NCI-H226 (cell line): ENCODE measurements at regions not wholly inside any gene's neighbourhood (a gene's known extent, or its start where the extent isn't known, plus 50 kb on each side); places are given as distances from the start of the nearest gene placed in this dataset.

Experiments used
- DNase-seq: peaks from one replicate; pipeline ENCODE4 v3.0.0-alpha.2; 2015

DNA sequence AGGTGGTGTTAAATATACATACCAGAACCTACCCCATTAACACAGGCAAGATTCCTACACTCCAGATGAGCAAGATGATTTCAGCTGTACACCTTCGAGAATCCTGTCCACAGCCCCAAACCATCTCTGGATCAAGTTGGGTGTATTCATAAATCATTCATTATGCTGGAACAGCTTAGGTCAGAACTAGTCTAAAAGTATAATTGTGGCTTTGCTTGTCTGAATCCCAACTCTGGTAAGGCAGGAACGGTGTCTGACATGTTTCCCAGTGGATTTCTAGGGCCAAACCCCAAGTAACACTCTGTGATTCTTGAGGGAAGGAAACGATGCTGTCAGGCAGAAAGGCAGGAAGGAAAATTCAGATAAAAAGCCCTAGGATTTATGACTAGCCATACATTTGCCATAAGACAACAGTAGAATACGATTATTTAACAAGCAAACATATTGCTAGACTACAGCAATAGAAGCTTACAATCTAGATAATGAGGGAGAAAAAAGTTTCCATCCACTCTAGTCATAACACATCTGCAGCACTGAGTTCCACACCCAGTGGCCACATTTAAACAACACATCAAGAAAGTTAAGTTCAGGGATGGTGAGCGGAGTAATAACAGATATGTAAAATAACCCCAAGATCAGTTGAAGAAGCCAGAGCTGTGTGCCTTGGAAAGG lies 444.8 kb downstream of the RND3 start:
- DNase-seq: no peak

DNA sequence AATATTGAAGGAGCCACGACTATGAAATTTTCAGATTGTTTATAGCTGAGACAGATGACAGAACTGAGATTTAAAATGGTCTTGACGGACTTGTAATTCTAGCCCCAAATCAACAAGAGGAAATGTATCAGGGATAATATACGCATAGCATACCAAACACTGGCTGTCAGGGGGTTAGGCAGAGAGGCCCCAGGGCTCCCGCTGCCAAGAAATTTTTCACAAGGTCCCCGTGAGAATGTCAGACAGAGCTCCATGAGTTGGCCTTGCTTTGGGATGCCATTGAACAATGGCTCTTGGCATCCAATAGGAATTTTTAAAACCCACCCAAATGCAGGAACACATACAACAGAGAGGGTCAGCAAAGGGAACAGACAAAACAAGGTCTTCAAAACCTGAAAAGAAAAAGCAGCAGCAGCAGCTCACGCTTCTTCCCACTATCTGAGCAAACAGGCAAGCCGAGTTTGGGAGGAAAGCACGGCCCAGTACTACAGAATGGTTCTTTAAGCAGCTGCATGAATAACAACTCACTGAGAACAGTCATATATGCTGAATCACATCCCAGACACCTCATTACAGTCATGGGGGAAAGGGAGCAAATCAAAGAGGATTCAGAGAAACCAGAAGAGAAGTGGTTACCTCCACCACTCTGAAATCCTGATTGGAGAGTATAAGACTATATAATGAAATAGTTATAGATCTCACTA lies 445.6 kb downstream of the RND3 start:
- DNase-seq: no peak

DNA sequence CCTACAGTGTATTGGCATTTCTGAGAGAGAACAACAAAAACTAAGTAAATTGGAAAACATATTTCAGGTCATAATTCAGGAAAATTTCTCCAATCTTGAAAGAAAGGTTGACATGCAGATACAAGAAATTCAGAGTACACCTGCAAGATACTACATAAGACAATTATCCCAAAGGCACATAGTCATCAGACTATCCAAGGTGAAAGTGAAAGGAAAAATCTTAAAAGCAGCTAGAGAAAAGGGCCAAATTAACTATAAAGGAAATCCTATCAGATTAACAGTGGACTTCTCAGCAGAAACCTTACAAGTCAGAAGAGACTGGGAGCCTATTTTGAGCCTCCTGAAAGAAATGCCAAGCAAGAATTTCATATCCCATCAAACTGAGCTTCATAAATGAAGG lies 449.0 kb upstream of the MMADHC start:
- no peak for DNase-seq

DNA sequence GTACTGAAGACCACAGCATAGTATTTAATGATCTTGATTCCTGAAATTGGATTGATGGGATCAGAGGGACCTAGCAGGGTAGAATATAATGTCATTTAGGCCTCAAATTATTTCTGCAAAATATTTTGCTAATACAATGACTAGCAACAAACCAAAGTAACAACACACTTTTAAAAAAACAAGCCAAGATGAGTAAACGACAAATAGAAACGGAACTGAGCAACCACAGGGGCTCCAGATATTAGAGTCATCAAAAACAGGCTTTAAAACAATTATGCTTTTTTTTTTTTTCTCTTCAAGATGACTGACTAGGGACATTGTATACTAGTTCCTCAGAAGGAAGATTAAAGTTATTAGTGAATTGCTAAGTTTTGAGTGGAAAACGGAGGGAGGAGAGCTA lies 447.1 kb upstream of the MMADHC start:
- DNase-seq: no peak

DNA sequence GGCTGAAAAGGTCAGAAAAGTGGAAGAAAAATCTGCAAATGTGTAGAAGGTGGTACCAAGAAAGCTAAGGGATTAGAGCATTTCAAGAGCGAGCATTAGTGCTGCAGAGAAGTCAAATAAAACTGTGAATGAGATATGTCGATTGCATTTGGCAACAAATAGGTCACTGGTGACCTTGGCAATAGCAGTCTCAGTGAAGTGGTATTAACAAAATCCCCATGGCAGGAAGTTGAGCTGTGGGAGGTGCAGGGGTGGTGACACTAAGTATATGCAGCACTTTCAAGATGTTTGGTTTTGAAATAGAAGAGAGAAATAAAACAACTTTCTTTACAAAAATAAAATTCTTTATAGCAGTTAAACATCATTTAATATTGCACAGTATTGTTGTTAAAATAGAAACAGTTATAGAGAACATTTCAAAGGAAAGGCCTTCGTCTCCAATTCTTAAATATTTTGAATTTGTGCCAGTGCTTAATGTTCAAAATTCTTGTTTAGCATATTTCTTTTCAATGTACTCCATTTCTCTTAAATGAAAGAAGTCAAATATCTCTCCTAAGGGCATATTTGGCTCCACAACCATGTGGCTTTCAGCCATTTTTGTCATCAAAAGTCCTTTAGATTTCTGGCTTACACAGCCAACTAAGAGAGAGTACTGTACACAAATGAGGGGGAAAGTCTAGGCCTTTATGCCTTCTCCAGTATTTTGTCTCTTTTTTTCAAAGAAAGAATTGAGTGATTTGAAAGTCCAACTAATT lies 443.0 kb upstream of the MMADHC start:
- DNase-seq: no peak

DNA sequence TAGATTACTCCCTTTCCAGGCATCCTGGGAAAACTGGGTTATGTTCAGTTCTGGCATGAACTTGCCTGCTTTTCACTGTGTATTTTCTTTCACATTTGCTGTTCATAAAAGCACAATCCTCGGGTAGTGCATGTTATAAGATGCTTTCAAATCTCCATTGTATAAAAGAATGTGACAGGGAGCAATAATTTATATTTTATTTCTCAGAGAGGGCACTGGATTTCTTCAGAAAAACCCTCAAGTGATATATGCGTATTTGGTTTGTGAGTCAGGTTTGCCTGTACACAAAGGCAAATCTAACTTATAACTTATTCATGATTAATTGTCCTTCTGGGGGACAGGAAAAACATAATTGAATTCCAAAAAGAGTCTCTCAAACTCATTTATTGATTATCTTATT lies 440.7 kb upstream of the MMADHC start:
- no peak for DNase-seq

DNA sequence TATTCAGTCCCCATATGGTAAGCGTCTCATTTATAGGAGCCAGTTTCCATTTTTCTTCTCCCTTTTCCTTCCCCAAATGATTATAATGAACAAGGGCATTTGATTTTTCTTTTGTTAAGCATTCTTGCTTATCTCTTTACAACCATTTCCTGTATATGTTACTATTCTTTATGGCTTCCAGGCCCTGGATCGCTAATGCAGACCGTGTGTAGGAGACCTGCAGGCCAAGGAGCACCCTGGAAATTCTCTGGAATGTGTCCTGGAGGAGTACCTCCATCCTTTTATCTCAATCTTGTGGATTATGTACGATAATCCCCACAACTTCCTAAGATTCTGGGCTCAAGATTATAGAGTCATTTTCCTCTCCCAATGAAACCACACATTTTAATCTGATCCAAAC lies 439.6 kb upstream of the MMADHC start:
- peak; percentile 58 for DNase-seq

DNA sequence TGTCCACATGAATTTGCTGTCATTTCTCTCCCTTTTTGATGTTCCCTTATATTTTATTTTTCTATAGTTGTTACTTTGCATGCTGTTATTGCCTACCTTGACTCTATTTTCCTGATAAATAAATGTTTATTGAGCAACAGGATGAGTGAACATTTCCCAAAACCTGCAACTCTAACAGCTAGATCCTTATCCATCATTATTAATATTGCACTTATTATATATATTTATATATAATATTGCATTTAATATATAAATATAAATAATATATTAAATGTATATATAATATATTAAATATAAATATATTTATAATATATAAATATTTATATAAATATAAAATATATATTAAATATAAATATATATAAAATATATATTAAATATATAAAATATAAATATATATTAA lies 436.1 kb upstream of the MMADHC start:
- no peak for DNase-seq

DNA sequence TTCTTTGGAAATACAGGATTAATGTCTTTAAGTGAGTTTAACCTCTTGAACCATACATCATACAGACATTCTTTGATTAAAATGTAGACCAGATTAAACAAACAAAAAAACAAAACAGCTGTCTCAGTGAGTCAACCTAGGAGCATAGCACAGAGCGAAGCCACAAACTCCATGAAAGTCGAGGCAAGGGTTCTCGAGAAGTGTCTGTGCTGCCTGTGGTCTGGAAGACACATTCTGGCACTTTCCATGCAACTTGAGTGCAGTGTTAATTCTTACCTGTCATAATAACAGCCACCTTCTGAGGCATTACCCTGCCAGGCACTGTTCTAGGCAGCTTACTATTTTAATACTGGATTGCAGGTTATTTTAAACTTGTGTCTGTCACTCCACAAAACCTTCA lies 435.5 kb upstream of the MMADHC start:
- no peak for DNase-seq

DNA sequence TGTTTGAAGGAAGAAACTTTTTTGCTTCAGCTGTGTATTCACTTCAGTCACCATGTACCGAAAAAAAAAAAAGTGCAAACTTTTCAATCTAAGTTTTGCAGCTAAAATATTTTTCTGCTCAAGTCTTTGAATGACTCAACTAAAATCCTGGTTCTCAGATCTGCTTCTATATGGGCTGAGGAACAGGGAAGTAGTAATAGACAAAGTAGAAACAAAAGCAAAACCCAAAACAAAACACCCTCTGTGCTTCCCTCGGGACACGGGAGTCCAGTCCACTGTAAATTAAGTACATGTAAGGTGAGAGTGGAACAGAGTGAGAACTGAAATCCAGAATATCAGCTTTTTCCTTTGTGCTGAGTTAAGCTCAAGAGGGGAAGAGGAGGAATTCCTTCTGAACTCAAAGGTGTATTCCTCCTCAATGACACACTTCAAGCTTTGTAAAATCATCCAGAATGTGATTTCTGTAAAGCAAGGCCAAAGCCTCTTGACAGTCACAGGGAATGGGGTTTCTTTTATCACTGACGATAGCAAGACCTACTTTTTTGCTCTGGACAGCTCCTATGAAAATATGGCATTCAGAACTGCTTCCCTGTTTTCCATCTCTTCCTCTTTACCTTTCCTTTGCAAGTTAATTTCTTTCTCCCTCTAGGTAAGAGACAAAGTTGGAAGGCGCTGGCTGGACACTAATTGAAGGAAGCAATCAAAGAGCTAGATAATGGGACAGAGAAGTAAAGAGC lies 433.5 kb upstream of the MMADHC start:
- no peak for DNase-seq

DNA sequence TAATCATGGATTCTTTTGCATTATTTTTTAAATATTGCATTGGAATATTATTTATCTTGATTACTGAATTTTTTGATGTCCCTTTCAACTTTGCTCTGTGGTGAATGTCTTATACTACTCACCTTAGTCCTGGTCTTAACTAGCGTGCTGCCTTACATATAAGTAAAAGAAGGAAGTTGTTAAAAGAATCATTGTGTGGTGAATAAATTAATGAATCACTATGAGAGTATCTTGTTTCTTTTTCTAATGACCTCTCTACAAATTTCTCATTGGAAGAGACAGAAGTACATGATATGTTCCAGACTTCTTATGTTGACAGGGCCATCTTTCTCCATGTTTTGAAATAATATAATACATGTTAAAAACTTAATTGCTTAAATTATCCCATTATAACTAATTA lies 432.6 kb upstream of the MMADHC start:
- no peak for DNase-seq

DNA sequence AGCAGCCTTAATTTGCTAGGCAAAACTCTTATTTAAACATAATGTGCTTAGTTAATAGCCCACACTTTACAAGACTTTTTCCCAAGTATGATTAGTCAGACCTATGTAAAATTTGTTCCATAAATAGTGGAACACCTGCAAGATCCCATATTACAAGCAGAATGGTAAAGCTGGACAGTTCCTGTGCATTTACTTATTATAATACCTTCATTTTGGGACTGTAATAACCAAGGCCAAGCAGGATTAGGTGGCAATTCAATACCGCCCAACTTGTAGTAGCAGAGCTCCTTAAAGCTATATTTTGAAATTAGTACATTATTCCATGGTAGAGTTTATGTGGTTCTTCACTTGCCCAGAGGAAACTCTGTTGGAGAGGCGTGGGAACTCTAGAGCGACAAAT lies 431.5 kb upstream of the MMADHC start:
- no peak for DNase-seq

DNA sequence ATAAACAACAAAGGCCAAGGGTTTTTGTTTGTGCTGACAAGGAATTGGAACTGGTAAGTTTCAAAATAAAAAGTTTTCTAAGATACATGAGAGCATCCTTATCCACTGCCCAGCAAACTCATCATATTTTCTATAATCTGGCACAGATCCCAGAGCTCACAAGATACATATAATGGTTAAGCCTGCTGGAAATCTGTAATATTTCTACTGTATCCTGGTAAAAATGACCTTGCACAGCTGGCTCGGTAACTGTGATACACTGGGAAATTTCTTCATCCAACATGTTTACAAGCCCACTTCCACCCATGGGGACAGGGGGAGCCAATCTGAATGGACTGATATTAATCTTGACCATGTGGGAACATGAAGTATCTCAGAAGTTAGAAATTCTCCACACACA lies 425.4 kb upstream of the MMADHC start:
- no peak for DNase-seq

DNA sequence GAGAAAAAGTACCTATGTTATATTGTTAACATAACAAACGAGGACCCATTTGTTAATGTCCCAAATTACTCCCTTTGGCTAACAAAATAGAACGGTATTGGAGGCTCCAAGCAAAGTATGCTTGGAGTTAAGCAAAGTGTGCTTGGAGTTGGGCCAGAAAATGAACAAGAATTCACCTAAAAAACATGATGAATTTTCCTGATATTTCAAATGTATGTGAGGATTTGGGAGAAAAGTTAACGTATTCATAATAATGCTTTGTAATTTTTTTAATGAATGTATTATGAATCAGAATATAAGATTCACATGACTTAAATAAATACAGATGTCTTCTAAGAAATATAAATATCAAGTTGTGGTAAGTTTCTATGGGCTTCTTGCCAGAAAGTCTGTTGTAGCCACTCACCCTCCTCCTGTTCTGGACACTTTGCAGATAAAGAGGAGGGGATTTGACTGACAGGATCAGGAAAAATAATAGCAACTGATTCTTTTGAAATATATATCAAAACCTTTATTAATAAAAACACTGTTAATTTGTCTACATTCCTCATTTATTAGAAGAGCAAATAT lies 423.7 kb upstream of the MMADHC start:
- no peak for DNase-seq

DNA sequence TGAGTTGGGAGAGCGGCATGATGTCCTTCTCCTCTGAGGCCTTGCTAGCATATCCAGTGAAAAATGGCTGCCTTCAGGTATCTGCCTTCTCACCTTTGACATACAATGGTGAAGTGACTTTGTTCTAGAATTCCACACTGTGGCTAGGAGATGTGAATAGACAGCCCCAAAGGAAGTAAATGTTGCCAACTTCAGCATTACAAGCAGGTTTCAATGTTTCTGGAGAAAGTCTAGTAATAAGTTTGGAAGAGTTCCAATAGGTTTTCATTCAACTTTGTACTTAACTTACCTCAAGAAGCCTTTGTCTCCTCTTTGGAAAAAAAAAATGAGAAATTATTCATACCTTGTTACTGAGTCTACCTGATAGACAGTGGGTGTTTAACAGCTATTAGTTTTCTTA lies 421.3 kb upstream of the MMADHC start:
- DNase-seq: no peak

DNA sequence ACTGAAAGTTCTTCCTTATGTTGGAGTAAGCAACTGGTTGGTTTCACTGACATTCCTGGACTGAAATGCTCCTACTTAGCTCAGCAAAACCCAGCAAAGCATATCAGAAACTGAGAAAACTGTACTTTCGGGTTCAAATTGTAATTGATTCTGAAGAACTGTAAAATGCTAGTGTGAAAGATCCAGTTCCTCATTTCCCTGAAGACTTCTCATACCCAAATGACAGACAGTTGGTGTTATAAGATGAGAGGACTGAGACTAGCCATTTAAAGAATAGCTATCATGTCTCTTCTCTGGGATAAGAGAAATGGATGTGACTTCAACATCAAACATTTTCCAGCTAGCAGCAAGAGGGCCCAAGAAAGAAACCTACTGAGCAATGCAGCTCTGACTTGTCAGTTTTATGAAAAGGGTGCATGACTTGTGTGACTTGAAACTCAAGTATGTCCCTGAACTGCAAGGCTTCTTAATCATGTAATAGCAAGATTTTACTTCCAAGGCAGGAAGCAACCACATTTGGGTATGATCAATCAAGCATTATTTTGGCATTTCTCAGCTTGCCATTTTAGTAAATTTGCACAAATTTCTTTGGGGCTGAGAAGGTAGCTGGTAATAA lies 420.3 kb upstream of the MMADHC start:
- DNase-seq: no peak

DNA sequence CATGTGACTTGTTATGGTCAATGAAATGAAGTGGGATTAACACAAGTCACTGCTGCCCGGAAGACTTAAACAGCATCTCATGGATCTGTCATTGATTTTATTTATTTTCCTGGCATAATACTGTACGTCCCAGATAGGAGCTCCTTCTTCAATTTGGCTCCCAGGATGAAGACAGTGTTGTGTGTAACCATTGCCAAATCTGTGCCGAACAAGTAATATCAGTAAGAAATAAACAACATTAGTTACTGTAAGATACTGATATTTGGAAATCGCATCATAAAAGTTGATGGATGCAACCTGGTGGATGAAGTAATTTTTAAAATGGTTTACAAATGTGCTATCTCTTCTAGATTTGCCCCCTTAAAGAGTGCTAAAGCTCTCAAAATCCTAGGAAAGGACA lies 419.0 kb upstream of the MMADHC start:
- no peak for DNase-seq

DNA sequence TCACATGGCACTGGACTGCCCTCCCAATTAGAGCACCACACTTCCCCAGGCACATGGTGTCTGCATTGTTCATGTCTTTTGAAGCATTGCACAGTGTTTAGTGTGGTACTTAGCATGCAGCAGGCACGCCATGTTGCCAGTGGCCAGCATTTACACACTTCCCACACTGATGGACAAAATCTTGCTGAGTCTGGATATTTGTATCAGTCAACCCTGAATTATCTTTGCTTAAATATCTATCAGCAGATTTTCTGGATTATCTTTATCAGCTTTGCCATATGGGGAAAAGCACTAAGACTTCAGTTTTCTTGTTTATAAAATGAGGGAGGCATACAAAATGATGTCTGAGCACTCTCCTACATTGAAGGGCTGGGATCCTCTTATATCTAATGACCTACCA lies 416.0 kb upstream of the MMADHC start:
- DNase-seq: no peak

DNA sequence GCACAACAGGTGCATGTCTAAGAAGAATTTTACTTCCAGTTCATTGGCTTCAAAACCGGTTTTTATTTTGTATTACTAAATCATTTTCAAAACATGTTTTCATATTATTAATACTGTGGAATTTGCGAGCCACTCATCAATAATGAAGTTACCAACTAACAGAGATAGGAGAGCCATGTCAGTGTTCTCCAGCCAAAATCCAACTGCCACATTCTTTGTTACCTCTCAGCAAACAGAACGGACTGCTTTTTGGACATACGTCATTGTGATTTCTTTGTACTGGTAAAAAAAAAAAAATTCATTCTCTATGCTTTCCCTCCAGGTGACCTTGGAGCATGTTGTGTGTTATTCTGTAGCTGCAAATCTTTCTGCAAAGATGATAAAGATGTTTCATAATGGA lies 414.2 kb upstream of the MMADHC start:
- DNase-seq: no peak

DNA sequence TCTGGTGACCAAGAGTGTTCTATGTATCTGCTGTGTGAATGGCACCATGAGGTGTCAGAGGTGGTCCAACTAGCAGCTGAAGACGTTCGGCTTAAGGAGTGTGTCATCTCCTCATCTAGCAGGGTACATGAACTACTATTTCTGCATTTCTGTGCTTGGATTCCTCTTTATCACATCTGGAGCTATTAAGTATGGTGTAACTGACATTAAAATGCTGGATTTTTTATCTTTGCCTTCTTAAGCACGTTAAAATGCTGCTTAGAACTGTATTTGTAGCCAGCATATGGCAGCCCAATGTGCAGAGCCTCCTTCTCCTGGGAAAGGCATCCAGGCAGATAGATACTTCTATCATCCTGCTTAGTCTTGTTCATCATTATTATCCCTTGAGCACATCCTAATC lies 409.3 kb upstream of the MMADHC start:
- DNase-seq: no peak

DNA sequence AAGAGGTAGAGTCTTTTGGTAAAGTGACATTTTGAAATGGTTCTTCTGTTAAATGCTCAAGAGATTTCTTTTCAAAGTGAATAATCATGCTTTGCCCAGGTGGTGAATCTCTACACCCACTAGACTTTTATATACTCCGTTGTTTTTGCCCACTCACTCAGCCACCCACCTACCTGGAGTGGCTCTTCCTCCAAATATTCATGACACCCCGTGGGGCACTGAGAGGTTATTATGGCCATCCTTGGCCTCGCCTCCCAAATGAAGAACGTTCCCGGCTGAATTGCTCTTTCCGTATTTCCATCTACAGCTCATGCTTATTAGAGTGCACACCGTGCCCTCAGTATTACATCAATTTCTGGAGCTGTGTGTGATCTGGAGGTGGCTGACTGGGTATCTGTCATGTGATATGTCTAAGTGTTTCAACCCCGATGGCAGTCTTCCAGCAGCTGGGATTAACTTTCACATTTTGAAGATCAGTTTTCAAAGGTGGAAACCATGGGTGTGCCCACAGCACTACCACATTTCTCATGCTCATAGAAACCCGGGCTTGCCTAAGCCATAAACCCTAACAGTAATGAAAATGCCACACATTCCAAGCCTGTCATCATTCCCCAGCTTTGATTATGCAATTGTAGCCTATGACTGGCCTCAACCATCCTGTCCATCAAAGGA lies 406.6 kb upstream of the MMADHC start:
- DNase-seq: peak; percentile 95

DNA sequence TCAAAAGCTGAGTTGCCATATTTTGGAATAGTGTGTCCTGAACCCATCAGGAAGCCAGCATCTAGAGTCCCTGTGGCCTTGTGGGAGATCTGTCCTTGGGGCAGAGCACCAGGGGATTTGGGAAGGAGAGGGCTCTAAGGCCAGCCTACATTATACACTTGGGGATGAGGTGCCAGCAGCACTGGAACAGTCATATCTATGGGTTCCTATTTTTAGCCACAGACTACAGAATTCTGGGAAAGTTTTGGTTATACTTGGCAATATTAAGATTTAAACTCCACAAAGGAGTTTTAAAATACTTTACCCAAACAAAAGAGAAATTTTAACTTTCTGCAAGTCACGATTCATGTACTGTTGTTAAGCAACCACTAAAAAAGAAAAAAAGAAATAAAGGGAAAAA lies 405.7 kb upstream of the MMADHC start:
- no peak for DNase-seq
